WTC11 (cell line): ENCODE measurements at regions not wholly inside any gene's neighbourhood (a gene's known extent, or its start where the extent isn't known, plus 50 kb on each side); places are given as distances from the start of the nearest gene placed in this dataset.

Source experiments
- CTCF ChIP-seq: fragments of 200-600 bp; IDR thresholded peaks from 2 replicates; pipeline ENCODE4 v1.8.0; 2022; ENCODE audit warnings: antibody characterized with exemption
- ESRRA ChIP-seq: sonication (generic); formaldehyde crosslinking; IDR thresholded peaks from 2 replicates; pipeline ENCODE4 v1.8.1; 2022; ENCODE audit warnings: mild to moderate bottlenecking, missing genetic modification reagents, borderline replicate concordance
- USF1 ChIP-seq: sonication (generic); formaldehyde crosslinking; IDR thresholded peaks from 2 replicates; pipeline ENCODE4 v1.8.0; 2022; ENCODE audit warnings: mild to moderate bottlenecking, missing genetic modification reagents

- TF ChIP-seq CTCF (no peak), USF1 (CRISPR knock-in tag) (no peak), ESRRA (CRISPR knock-in tag) (no peak)
Observed at GRCh38 chr2:242098445-242099128, 229.1 kb downstream of the RTP5 start.
